EH (cell line): ENCODE measurements at regions not wholly inside any gene's neighbourhood (a gene's known extent, or its start where the extent isn't known, plus 50 kb on each side); places are given as distances from the start of the nearest gene placed in this dataset.

Source experiments
- DNase-seq: peaks from one replicate; pipeline ENCODE4 v3.0.0-alpha.2; 2015; ENCODE audit warnings: low read depth

- DNase-seq = no peak
Measured at GRCh38 chr3:22113453-22113852, 362.4 kb upstream of the ZNF385D start.

- no peak for DNase-seq
Measured at GRCh38 chr3:22115581-22115980, 364.6 kb upstream of the ZNF385D start.

DNA sequence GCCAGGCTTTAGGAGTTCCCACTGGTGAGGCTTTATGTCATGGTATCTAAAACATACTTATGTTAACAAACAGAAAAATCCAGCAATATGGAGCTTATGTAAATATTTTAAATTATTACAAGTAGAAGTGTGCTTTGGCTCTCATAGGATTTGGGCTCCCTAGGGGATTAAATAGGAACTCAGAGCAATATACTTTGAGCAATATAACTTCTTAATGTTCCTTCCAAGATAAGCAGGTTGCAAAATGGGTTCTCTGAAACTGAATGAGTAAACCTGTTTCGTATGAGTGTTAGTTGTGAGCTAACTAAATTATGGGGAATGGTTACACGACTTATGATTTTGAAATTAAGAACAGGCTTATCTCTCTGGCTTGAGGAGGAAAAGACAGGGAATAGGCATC lies 366.1 kb upstream of the ZNF385D start:
- no peak for DNase-seq

GRCh38 chr3:22117751-22118346 lies 366.8 kb upstream of the ZNF385D start:
- peak; percentile 53 for DNase-seq

DNA sequence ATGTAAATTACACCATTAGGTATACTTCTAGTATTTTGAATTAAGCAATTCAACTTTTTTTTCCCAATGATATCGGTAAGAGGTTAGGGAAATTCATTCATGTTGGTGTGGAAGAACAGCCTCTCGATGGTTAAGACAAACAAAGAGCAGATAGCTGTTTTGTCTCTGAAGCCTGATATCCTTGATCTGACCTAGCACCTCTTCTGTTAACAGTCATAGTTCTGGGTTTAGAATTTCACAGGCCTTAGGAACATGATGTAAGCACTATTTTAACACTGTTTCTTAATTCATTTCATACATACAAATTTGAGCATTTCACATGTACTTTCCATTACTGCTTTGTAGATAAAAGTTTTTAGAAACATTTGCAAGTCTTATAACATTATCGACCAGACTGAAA lies 367.5 kb upstream of the ZNF385D start:
- DNase-seq = no peak

GRCh38 chr3:22121068-22121701 lies 370.2 kb upstream of the ZNF385D start:
- no peak for DNase-seq

DNA sequence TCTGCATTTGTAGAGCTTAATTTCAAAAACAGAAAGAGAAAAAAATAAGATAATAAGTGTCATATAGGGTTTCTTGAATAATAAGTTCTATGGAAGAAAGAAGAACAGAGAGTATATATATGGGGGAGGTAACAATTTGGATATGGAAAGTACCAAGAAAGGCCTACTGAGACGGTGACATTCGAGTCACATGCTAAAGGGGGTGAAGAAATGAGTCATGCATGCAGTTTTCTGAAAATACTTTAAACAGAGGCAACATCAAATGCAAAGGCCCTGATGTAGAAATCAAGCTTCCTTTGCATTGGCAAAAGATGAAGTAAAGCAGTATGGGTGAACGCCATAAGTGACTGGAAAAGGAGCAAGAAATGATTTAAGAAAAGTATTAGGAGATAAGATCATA lies 371.6 kb upstream of the ZNF385D start:
- no peak for DNase-seq

GRCh38 chr3:22129101-22129500 lies 378.1 kb upstream of the ZNF385D start:
- DNase-seq = no peak

DNA sequence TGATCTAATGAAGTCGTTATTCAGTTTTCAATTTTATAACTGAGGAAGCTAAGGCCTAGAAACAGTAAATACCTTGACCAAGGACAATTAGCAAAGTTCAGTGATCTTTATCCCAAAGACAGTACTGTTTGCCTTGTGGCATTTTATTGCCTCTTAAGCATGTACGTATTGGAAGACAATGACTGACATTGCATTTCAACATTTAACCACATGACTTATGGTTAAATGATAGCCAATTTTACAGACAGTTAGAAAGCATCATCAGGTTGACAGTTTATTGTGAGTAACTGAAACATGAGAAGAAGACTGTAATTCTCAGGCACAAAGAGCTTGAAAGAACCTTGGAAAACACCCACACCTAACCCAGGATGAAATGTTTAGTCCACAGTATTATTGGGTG lies 390.8 kb upstream of the ZNF385D start:
- no peak for DNase-seq

GRCh38 chr3:22147161-22147560 lies 396.2 kb upstream of the ZNF385D start:
- no peak for DNase-seq

- DNase-seq = no peak
Measured at GRCh38 chr3:22156868-22157267, 405.9 kb upstream of the ZNF385D start.

- DNase-seq = no peak
Measured at GRCh38 chr3:22157848-22158247, 406.8 kb upstream of the ZNF385D start.

- no peak for DNase-seq
Measured at GRCh38 chr3:22159004-22159695, 408.1 kb upstream of the ZNF385D start.

GRCh38 chr3:22161315-22161714 lies 410.3 kb upstream of the ZNF385D start:
- DNase-seq = no peak

GRCh38 chr3:22170370-22170769 lies 419.4 kb upstream of the ZNF385D start:
- no peak for DNase-seq

DNA sequence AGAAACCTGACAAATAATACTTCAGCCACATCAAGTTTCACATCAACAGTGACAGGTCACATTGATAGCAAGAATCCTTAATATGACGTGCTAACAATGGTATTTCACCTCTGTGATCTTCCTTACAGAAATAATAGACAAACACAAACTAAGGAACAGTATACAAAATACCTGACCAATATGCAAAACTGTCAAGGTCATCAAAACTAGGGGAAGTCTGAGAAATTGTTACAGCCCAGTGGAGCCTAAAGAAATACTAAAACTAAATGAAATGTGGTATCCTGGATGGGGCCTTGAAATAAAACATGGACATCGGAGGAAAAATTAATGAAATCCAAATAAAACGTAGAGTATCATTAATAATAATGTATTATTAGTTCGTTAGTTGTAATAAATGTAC lies 422.0 kb upstream of the ZNF385D start:
- DNase-seq = no peak

DNA sequence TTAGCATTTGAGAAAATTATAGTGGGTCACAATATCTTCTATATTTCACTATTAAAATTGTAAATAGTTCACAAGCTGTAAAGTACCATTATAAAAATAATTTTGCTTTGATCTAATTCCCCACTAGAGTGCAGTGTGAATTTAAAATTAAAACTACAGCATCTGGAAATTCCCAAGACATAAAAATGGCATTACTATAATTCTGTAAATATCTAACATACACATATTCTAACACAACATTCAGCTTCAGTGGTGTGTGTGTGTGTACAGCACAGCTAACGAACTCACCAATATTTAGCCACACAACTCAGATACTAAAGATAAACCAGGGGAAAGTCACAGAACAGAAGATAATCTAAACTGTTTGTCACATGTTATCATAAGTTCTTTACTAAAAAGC lies 424.9 kb upstream of the ZNF385D start:
- no peak for DNase-seq

GRCh38 chr3:22176911-22177310 lies 425.9 kb upstream of the ZNF385D start:
- no peak for DNase-seq

- no peak for DNase-seq
Measured at GRCh38 chr3:22189616-22190015, 438.6 kb upstream of the ZNF385D start.

GRCh38 chr3:22199095-22199494 lies 448.1 kb upstream of the ZNF385D start:
- DNase-seq = no peak

- DNase-seq = no peak
Measured at GRCh38 chr3:22208844-22209243, 457.8 kb upstream of the ZNF385D start.

DNA sequence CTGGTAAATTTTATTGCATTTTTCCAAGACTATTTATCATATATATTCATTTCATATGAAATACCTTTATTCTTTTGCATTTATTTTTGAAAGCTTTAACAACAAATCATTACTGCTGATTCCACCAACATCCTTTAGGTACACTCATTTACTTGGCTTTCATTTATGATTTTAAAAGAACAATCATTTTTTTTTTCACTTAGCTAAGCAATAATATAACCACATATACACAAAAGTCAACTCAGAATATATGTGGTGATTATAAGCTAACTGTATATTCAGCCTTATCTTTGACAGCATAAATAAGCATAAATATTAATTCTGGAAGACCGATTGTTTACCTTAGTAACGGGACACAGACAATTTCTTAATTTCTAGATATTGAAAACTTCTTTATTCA lies 458.6 kb upstream of the ZNF385D start:
- DNase-seq = no peak

DNA sequence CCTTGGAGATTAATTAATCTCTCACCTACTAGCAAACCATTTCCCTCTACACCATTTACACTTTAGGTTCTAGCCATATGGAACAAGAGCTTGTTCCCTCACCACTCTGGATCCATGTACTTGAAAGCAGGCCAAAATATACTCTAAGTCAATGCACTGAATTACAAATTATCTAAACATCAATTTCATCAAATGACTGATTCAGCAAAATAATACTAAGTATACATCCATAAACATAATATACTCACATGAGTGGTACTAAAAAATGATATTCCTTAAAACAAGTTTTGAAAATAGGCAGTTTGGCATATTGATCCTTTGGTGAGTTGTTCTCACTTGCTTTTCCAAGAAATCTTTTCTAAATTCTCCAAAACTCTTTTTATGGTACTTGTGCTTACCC lies 459.7 kb upstream of the ZNF385D start:
- DNase-seq = no peak

DNA sequence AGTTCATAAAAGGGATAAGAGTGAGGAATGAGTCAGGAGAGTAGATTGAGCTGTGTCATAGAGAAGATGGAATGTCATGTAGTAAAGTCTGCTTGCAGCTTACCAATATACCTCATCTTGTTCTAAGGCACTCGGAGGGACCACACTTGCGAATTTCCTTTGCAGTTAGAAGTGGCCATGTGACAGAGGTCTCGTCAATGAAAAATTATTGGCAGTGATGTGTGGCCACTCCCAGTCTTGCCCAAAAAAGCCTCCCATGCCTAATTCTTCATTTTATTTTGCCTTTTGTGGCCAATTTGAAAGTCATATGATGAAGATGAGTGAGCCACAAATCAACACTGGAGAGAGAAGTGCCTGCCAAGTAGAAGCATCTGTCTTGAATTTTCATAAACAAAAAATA lies 465.6 kb upstream of the ZNF385D start:
- DNase-seq = no peak
